GM06990 (cell line): ENCODE measurements at regions not wholly inside any gene's neighbourhood (a gene's known extent, or its start where the extent isn't known, plus 50 kb on each side); places are given as distances from the start of the nearest gene placed in this dataset.

Source experiments
- DNase-seq: peaks from one replicate; pipeline ENCODE4 v3.0.0-alpha.2; 2011; ENCODE audit not compliant: insufficient read length; ENCODE audit errors: extremely low read depth
- H3K27me3 ChIP-seq: replicated peaks from 2 replicates; pipeline ENCODE4 v1.6.0; 2011; ENCODE audit warnings: low read length; ENCODE audit not compliant: control insufficient read depth, insufficient read depth
- H3K36me3 ChIP-seq: 2 replicates; pipeline ENCODE4 v1.5.1; 2011; ENCODE audit warnings: low read length; ENCODE audit not compliant: control insufficient read depth, insufficient read depth
- H3K4me3 ChIP-seq: replicated peaks from 2 replicates; pipeline ENCODE4 v1.5.1; 2011; ENCODE audit warnings: low read depth, mild to moderate bottlenecking, control low read depth, low read length
- CTCF ChIP-seq: IDR thresholded peaks from 2 replicates; pipeline ENCODE4 v1.5.1; 2011; ENCODE audit warnings: low read length, control low read depth, mild to moderate bottlenecking, inconsistent platforms; ENCODE audit not compliant: insufficient read depth, poor library complexity, severe bottlenecking

GRCh38 chr4:156710365-156711192, 261.0 kb downstream of the PDGFC start:
- no peak for TF ChIP-seq CTCF
- DNase-seq, result no peak
- no peaks in the 10 kb centered on the region for H3K27me3 ChIP-seq
- no peaks in the 10 kb centered on the region for H3K36me3 ChIP-seq
- no peak overlapping the region for H3K4me3 ChIP-seq

GRCh38 chr4:156705311-156705710, 266.3 kb downstream of the PDGFC start:
- Histone ChIP-seq H3K4me3 (no peak overlapping the region), H3K36me3 (no peaks in the 10 kb centered on the region), H3K27me3 (no peaks in the 10 kb centered on the region)
- no peak for TF ChIP-seq CTCF
- DNase-seq, result no peak

- H3K4me3 ChIP-seq, result no peak overlapping the region
- H3K27me3 ChIP-seq, result no peaks in the 10 kb centered on the region
- no peak for TF ChIP-seq CTCF
- no peak for DNase-seq
- no peaks in the 10 kb centered on the region for H3K36me3 ChIP-seq
Measured at GRCh38 chr4:156695163-156695562, 276.4 kb downstream of the PDGFC start.

GRCh38 chr4:156694413-156694812, 277.2 kb downstream of the PDGFC start:
- TF ChIP-seq CTCF, result no peak
- DNase-seq, result no peak
- Histone ChIP-seq H3K4me3 (no peak overlapping the region), H3K27me3 (no peaks in the 10 kb centered on the region), H3K36me3 (no peaks in the 10 kb centered on the region)

- no peak for TF ChIP-seq CTCF
- no peak overlapping the region for H3K4me3 ChIP-seq
- no peaks in the 10 kb centered on the region for H3K27me3 ChIP-seq
- DNase-seq, result no peak
- no peaks in the 10 kb centered on the region for H3K36me3 ChIP-seq
Measured at GRCh38 chr4:156693557-156693956, 278.0 kb downstream of the PDGFC start.

- Histone ChIP-seq H3K36me3 (no peaks in the 10 kb centered on the region), H3K27me3 (no peaks in the 10 kb centered on the region), H3K4me3 (no peak overlapping the region)
- no peak for TF ChIP-seq CTCF
- no peak for DNase-seq
Measured at GRCh38 chr4:156692016-156692415, 279.6 kb downstream of the PDGFC start.
